Natural killer cell (primary cell): ENCODE measurements at regions not wholly inside any gene's neighbourhood (a gene's known extent, or its start where the extent isn't known, plus 50 kb on each side); places are given as distances from the start of the nearest gene placed in this dataset.
"Not testable (repeated sequence)": the region's sequence is repeated elsewhere in the genome, so short reads cannot be mapped to it uniquely, and the experiment has no call there.

Experiments
- ATAC-seq, 3 donors: fragments of 150-1000 bp in 2 of 3; fragments of 200-7000 bp in 1 of 3; cut with Tn5 transposase; 1 replicate in 1 of 3; 2 replicates in 2 of 3; pipeline ENCODE4 v1.10.0; 2021; ENCODE audit warnings: mild to moderate bottlenecking in 2 of 3, moderate library complexity in 2 of 3
- DNase-seq, 2 donors: peaks; one replicate each; pipeline versions ENCODE4 v3.0.0 to v3.0.0-alpha.2; 2013 to 2021; ENCODE audit warnings: mixed read lengths in 1 of 2
- H3K27ac ChIP-seq: one replicate; pipeline ENCODE4 v1.5.1; 2013; ENCODE audit warnings: mild to moderate bottlenecking, low read length
- H3K27me3 ChIP-seq: one replicate; pipeline ENCODE4 v1.6.1; 2013; ENCODE audit warnings: low read length; ENCODE audit not compliant: control insufficient read depth, insufficient read depth
- H3K36me3 ChIP-seq: one replicate; pipeline ENCODE4 v1.6.1; 2013; ENCODE audit warnings: low read length; ENCODE audit not compliant: control insufficient read depth, insufficient read depth
- H3K4me1 ChIP-seq: one replicate; pipeline ENCODE4 v1.6.1; 2013; ENCODE audit warnings: low read length; ENCODE audit not compliant: control insufficient read depth, insufficient read depth
- H3K4me3 ChIP-seq: one replicate; pipeline ENCODE4 v1.5.1; 2013; ENCODE audit warnings: low read length
- H3K9me3 ChIP-seq: one replicate; pipeline ENCODE4 v1.6.1; 2013; ENCODE audit warnings: low read length; ENCODE audit not compliant: control insufficient read depth, insufficient read depth
- H3K27ac Mint-ChIP-seq, 2 donors: one replicate each; pipeline ENCODE4 v1.8.0; 2022; ENCODE audit warnings: mild to moderate bottlenecking in 2 of 2, mixed read lengths in 2 of 2, moderate library complexity in 1 of 2
- H3K27me3 Mint-ChIP-seq, 2 donors: one replicate each; pipeline ENCODE4 v1.8.0; 2022; ENCODE audit warnings: low read depth in 2 of 2, mixed read lengths in 2 of 2
- H3K36me3 Mint-ChIP-seq: one replicate; pipeline ENCODE4 v1.8.0; 2022; ENCODE audit warnings: mixed read lengths
- H3K4me1 Mint-ChIP-seq, 2 donors: one replicate each; pipeline ENCODE4 v1.8.0; 2022; ENCODE audit warnings: mixed read lengths in 2 of 2
- H3K4me3 Mint-ChIP-seq: one replicate; pipeline ENCODE4 v1.8.0; 2022; ENCODE audit warnings: mild to moderate bottlenecking, moderate library complexity, mixed read lengths
- H3K9me3 Mint-ChIP-seq, 2 donors: one replicate each; pipeline ENCODE4 v1.8.0; 2022; ENCODE audit warnings: mixed read lengths in 2 of 2
- WGBS: methylation state at CpG from one replicate; pipeline ENCODE4 v1.1.7; 2013; ENCODE audit warnings: missing lambda C conversion rate; ENCODE audit not compliant: insufficient coverage; 5-methylcytosine and 5-hydroxymethylcytosine counted together
- intact Hi-C: fragments of 100-400 bp; cut with micrococcal nuclease; formaldehyde crosslinking; loops from one replicate; pipeline ENCODE4 v1.14.2; 2022
- TF ChIP-seq, protein P1 (sequence below): fragments of 200-600 bp; IDR thresholded peaks from one replicate; pipeline ENCODE4 v1.8.0; 2022; ENCODE audit warnings: antibody characterized with exemption

- Histone ChIP-seq H3K36me3 (no peaks in the 10 kb centered on the region), H3K27me3 (peaks cover 2% of the 10 kb centered on the region), H3K27ac (no peak overlapping the region), H3K4me1 (no peaks in the 10 kb centered on the region), H3K4me3 (no peak overlapping the region), H3K9me3 (no peaks in the 10 kb centered on the region)
- no peak overlapping the region for H3K27ac Mint-ChIP-seq
- H3K4me1 Mint-ChIP-seq: no peaks in the 10 kb centered on the region
- H3K36me3 Mint-ChIP-seq: no peaks in the 10 kb centered on the region
- peaks cover 39 to 60% of the 10 kb centered on the region in 2 donors for H3K27me3 Mint-ChIP-seq
- intact Hi-C loops: no loop called here
- TF ChIP-seq, protein P1, sequence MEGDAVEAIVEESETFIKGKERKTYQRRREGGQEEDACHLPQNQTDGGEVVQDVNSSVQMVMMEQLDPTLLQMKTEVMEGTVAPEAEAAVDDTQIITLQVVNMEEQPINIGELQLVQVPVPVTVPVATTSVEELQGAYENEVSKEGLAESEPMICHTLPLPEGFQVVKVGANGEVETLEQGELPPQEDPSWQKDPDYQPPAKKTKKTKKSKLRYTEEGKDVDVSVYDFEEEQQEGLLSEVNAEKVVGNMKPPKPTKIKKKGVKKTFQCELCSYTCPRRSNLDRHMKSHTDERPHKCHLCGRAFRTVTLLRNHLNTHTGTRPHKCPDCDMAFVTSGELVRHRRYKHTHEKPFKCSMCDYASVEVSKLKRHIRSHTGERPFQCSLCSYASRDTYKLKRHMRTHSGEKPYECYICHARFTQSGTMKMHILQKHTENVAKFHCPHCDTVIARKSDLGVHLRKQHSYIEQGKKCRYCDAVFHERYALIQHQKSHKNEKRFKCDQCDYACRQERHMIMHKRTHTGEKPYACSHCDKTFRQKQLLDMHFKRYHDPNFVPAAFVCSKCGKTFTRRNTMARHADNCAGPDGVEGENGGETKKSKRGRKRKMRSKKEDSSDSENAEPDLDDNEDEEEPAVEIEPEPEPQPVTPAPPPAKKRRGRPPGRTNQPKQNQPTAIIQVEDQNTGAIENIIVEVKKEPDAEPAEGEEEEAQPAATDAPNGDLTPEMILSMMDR: no peak
- no peak overlapping the region for H3K4me3 Mint-ChIP-seq
- WGBS: 75% methylated on average over 2 of the region's 2 CpGs
- ATAC-seq (no peak), DNase-seq (no peak)
- H3K9me3 Mint-ChIP-seq: peaks cover 0 to 2% of the 10 kb centered on the region in 2 donors
Observed at GRCh38 chr15:96144734-96145133, 185.8 kb upstream of the NR2F2 start.

- Histone ChIP-seq H3K9me3 (no peaks in the 10 kb centered on the region), H3K36me3 (no peaks in the 10 kb centered on the region), H3K4me1 (no peaks in the 10 kb centered on the region), H3K4me3 (no peak overlapping the region), H3K27me3 (peaks cover 2% of the 10 kb centered on the region), H3K27ac (no peak overlapping the region)
- intact Hi-C loops: no loop called here
- no peaks in the 10 kb centered on the region for H3K4me1 Mint-ChIP-seq
- H3K9me3 Mint-ChIP-seq: peaks cover 0 to 2% of the 10 kb centered on the region in 2 donors
- 74% methylated on average over 5 of the region's 6 CpGs for WGBS
- no peak for DNase-seq
- peaks cover 31 to 53% of the 10 kb centered on the region in 2 donors for H3K27me3 Mint-ChIP-seq
- TF ChIP-seq, protein P1: no peak
- ATAC-seq: no peak
- H3K27ac Mint-ChIP-seq: no peak overlapping the region
- H3K4me3 Mint-ChIP-seq: no peak overlapping the region
- H3K36me3 Mint-ChIP-seq: no peaks in the 10 kb centered on the region
Observed at GRCh38 chr15:96146726-96147125, 183.8 kb upstream of the NR2F2 start.

DNA sequence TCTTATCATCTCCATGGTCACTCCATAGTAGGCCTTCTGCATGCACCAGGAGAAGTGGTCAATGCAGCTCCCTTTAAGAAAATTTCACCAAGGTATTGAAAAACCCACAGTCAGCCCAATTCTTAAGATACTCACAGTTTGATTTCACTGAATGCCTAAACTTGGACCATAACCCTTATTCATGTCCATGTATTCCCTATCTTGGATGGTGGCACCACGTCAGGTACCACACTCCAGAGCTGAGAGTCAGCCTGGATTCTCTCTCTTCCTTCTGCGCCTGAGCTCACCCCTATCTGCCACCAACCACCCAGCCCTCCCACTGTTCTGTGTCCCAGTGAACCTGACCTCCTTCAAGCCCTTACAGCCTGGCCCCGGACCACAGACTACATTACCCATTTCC lies 183.2 kb upstream of the NR2F2 start:
- H3K4me1 Mint-ChIP-seq: no peaks in the 10 kb centered on the region
- H3K4me3 Mint-ChIP-seq: no peak overlapping the region
- no peak overlapping the region for H3K27ac Mint-ChIP-seq
- TF ChIP-seq, protein P1: no peak
- H3K4me1 ChIP-seq: no peaks in the 10 kb centered on the region
- 76% methylated on average over 3 of the region's 3 CpGs for WGBS
- H3K27ac ChIP-seq: no peak overlapping the region
- H3K36me3 Mint-ChIP-seq: no peaks in the 10 kb centered on the region
- no peaks in the 10 kb centered on the region for H3K9me3 ChIP-seq
- DNase-seq: no peak
- peaks cover 31 to 53% of the 10 kb centered on the region in 2 donors for H3K27me3 Mint-ChIP-seq
- H3K9me3 Mint-ChIP-seq: peaks cover 0 to 2% of the 10 kb centered on the region in 2 donors
- ATAC-seq: no peak
- peaks cover 2% of the 10 kb centered on the region for H3K27me3 ChIP-seq
- intact Hi-C loops: no loop called here
- H3K4me3 ChIP-seq: no peak overlapping the region
- no peaks in the 10 kb centered on the region for H3K36me3 ChIP-seq

GRCh38 chr15:96150254-96150653 lies 180.2 kb upstream of the NR2F2 start:
- no peak overlapping the region for H3K4me3 Mint-ChIP-seq
- H3K4me3 ChIP-seq: no peak overlapping the region
- intact Hi-C loops: no loop called here
- peaks cover 23 to 47% of the 10 kb centered on the region in 2 donors for H3K27me3 Mint-ChIP-seq
- no peaks in the 10 kb centered on the region for H3K36me3 Mint-ChIP-seq
- no peaks in the 10 kb centered on the region for H3K27me3 ChIP-seq
- ATAC-seq (no peak), DNase-seq (no peak)
- 85% methylated on average over 7 of the region's 7 CpGs for whole genome bisulfite sequencing
- H3K36me3 ChIP-seq: no peaks in the 10 kb centered on the region
- H3K4me1 ChIP-seq: no peaks in the 10 kb centered on the region
- H3K9me3 ChIP-seq: no peaks in the 10 kb centered on the region
- H3K4me1 Mint-ChIP-seq: no peaks in the 10 kb centered on the region
- TF ChIP-seq, protein P1: no peak
- H3K27ac ChIP-seq: no peak overlapping the region
- no peak overlapping the region for H3K27ac Mint-ChIP-seq
- H3K9me3 Mint-ChIP-seq: peaks cover 0 to 2% of the 10 kb centered on the region in 2 donors

DNA sequence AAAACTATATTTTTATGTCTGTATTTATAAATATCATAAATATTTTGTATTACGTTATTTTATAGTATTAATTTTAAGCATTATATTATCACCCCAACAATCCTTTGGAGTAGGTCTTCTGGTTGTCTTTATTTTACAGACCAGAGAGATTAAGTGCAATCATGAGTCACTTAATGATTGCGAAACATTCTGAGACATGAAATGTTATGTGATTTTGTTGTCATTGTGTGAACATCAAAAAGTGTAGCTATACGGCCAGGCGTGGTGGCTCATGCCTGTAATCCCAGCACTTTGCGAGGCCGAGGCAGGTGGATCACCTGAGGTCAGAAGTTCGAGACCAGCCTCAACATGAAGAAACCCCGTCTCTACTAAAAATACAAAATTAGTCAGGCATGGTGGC lies 178.8 kb upstream of the NR2F2 start:
- H3K4me3 ChIP-seq, DNase-seq, H3K36me3 Mint-ChIP-seq, H3K27ac Mint-ChIP-seq, H3K4me1 Mint-ChIP-seq, H3K9me3 Mint-ChIP-seq, H3K27me3 ChIP-seq, H3K4me1 ChIP-seq, ATAC-seq, H3K4me3 Mint-ChIP-seq, H3K27ac ChIP-seq, H3K36me3 ChIP-seq, H3K9me3 ChIP-seq, intact Hi-C loops: not testable (repeated sequence)
- WGBS: 94% methylated on average over 7 of the region's 8 CpGs
- H3K27me3 Mint-ChIP-seq: peaks cover 13 to 33% of the 10 kb centered on the region in 2 donors
